ENCODE measurements at regions not wholly inside any gene's neighbourhood (a gene's known extent, or its start where the extent isn't known, plus 50 kb on each side); places are given as distances from the start of the nearest gene placed in this dataset.
A peak's percentile ranks its signal among the peaks of the same experiment; 100 is the strongest.

- Mint-ChIP-seq H3K27me3 (peaks cover 4% of the 10 kb centered on the region), H3K27ac (no peak overlapping the region), H3K9me3 (peaks cover 5% of the 10 kb centered on the region), H3K36me3 (ENCODE audit: low read depth) (peaks cover 2% of the 10 kb centered on the region), H3K4me3 (no peak overlapping the region), H3K4me1 (peaks cover 1% of the 10 kb centered on the region)
- DNase-seq (no peak), ATAC-seq (no peak)
These were observed 62.9 kb upstream of the IGFBP2 start for GRCh38 chr2:216570357-216570756.

GRCh38 chr2:216571178-216571908, 61.9 kb upstream of the IGFBP2 start:
- DNase-seq (no peak), ATAC-seq (no peak)
- no peak overlapping the region for H3K27ac Mint-ChIP-seq
- peaks cover 1% of the 10 kb centered on the region for H3K4me1 Mint-ChIP-seq
- peaks cover 5% of the 10 kb centered on the region for H3K9me3 Mint-ChIP-seq
- no peak overlapping the region for H3K4me3 Mint-ChIP-seq
- H3K27me3 Mint-ChIP-seq = peaks cover 4% of the 10 kb centered on the region
- H3K36me3 Mint-ChIP-seq (ENCODE audit: low read depth) = peaks cover 2% of the 10 kb centered on the region

GRCh38 chr2:216571909-216572513, 61.2 kb upstream of the IGFBP2 start:
- Mint-ChIP-seq H3K36me3 (ENCODE audit: low read depth) (peaks cover 2% of the 10 kb centered on the region), H3K27ac (no peak overlapping the region), H3K27me3 (peaks cover 4% of the 10 kb centered on the region), H3K9me3 (peaks cover 5% of the 10 kb centered on the region), H3K4me1 (peaks cover 6% of the 10 kb centered on the region), H3K4me3 (no peak overlapping the region)
- ATAC-seq = peak; percentile 34
- no peak for DNase-seq

GRCh38 chr2:216572582-216573578, 60.3 kb upstream of the IGFBP2 start:
- peaks cover 5% of the 10 kb centered on the region for H3K9me3 Mint-ChIP-seq
- H3K4me3 Mint-ChIP-seq = no peak overlapping the region
- H3K27ac Mint-ChIP-seq = no peak overlapping the region
- ATAC-seq (no peak), DNase-seq (no peak)
- H3K4me1 Mint-ChIP-seq = peaks cover 6% of the 10 kb centered on the region
- H3K27me3 Mint-ChIP-seq = peaks cover 2% of the 10 kb centered on the region
- peaks cover 2% of the 10 kb centered on the region for H3K36me3 Mint-ChIP-seq (ENCODE audit: low read depth)

- peaks cover 4% of the 10 kb centered on the region for H3K27me3 Mint-ChIP-seq
- H3K4me1 Mint-ChIP-seq = peaks cover 6% of the 10 kb centered on the region
- H3K4me3 Mint-ChIP-seq = no peak overlapping the region
- DNase-seq (no peak), ATAC-seq (no peak)
- peaks cover 5% of the 10 kb centered on the region for H3K9me3 Mint-ChIP-seq
- no peak overlapping the region for H3K27ac Mint-ChIP-seq
- peaks cover 2% of the 10 kb centered on the region for H3K36me3 Mint-ChIP-seq (ENCODE audit: low read depth)
These were observed 59.2 kb upstream of the IGFBP2 start for GRCh38 chr2:216574046-216574445.

- Mint-ChIP-seq H3K9me3 (peaks cover 5% of the 10 kb centered on the region), H3K36me3 (ENCODE audit: low read depth) (peaks cover 2% of the 10 kb centered on the region), H3K27me3 (peaks cover 4% of the 10 kb centered on the region), H3K27ac (no peak overlapping the region), H3K4me1 (peaks cover 6% of the 10 kb centered on the region), H3K4me3 (no peak overlapping the region)
- DNase-seq = no peak
- no peak for ATAC-seq
These were observed 58.6 kb upstream of the IGFBP2 start for GRCh38 chr2:216574586-216574985.

- peak; percentile 64 for ATAC-seq
- DNase-seq = no peak
- no peak overlapping the region for H3K27ac Mint-ChIP-seq
- peaks cover 5% of the 10 kb centered on the region for H3K9me3 Mint-ChIP-seq
- peaks cover 2% of the 10 kb centered on the region for H3K36me3 Mint-ChIP-seq (ENCODE audit: low read depth)
- no peak overlapping the region for H3K4me3 Mint-ChIP-seq
- peaks cover 7% of the 10 kb centered on the region for H3K27me3 Mint-ChIP-seq
- peaks cover 6% of the 10 kb centered on the region for H3K4me1 Mint-ChIP-seq
These were observed 57.8 kb upstream of the IGFBP2 start for GRCh38 chr2:216575465-216575864.

GRCh38 chr2:216576616-216577015, 56.6 kb upstream of the IGFBP2 start:
- ATAC-seq (no peak), DNase-seq (no peak)
- Mint-ChIP-seq H3K27me3 (peaks cover 9% of the 10 kb centered on the region), H3K36me3 (ENCODE audit: low read depth) (no peaks in the 10 kb centered on the region), H3K4me3 (no peak overlapping the region), H3K9me3 (no peaks in the 10 kb centered on the region), H3K4me1 (peaks cover 6% of the 10 kb centered on the region), H3K27ac (no peak overlapping the region)

- Mint-ChIP-seq H3K36me3 (ENCODE audit: low read depth) (no peaks in the 10 kb centered on the region), H3K27ac (no peak overlapping the region), H3K4me1 (peaks cover 5% of the 10 kb centered on the region), H3K4me3 (no peak overlapping the region), H3K9me3 (no peaks in the 10 kb centered on the region), H3K27me3 (peaks cover 16% of the 10 kb centered on the region)
- no peak for DNase-seq
- no peak for ATAC-seq
These were observed 54.9 kb upstream of the IGFBP2 start for GRCh38 chr2:216578325-216578724.

GRCh38 chr2:216583147-216583546, 50.1 kb upstream of the IGFBP2 start:
- no peak overlapping the region for H3K27ac Mint-ChIP-seq
- H3K27me3 Mint-ChIP-seq = peaks cover 22% of the 10 kb centered on the region
- ATAC-seq = no peak
- no peak for DNase-seq
- peaks cover 3% of the 10 kb centered on the region for H3K9me3 Mint-ChIP-seq
- H3K36me3 Mint-ChIP-seq (ENCODE audit: low read depth) = no peaks in the 10 kb centered on the region
- H3K4me3 Mint-ChIP-seq = no peak overlapping the region
- no peaks in the 10 kb centered on the region for H3K4me1 Mint-ChIP-seq

Data from activated naive CD8-positive, alpha-beta T cell treated with anti-CD3 and anti-CD28 coated beads, Interleukin-2, amount 50 U/mL, for 24 hours (primary cell).